Chondrocyte (in vitro differentiated cells): ENCODE measurements at regions not wholly inside any gene's neighbourhood (a gene's known extent, or its start where the extent isn't known, plus 50 kb on each side); places are given as distances from the start of the nearest gene placed in this dataset.
A peak's percentile ranks its signal among the peaks of the same experiment; 100 is the strongest.

Experiments used
- DNase-seq: peaks from one replicate; pipeline ENCODE4 v3.0.0; 2021; ENCODE audit warnings: mixed read lengths, low spot score
- H3K27ac Mint-ChIP-seq: one replicate; pipeline ENCODE4 v1.8.0; 2021; ENCODE audit warnings: mild to moderate bottlenecking, moderate library complexity, mixed read lengths; ENCODE audit not compliant: unreplicated experiment
- H3K27me3 Mint-ChIP-seq: 2 replicates; pipeline ENCODE4 v1.8.0; 2021; ENCODE audit warnings: low read depth, mixed read lengths
- H3K36me3 Mint-ChIP-seq: 2 replicates; pipeline ENCODE4 v1.8.0; 2021; ENCODE audit warnings: low read depth, mixed read lengths
- H3K4me1 Mint-ChIP-seq: 2 replicates; pipeline ENCODE4 v1.8.0; 2021; ENCODE audit warnings: low read depth, mild to moderate bottlenecking, mixed read lengths
- H3K4me3 Mint-ChIP-seq: one replicate; pipeline ENCODE4 v1.8.0; 2021; ENCODE audit warnings: mild to moderate bottlenecking, moderate library complexity, mixed read lengths; ENCODE audit not compliant: unreplicated experiment
- H3K9me3 Mint-ChIP-seq: 2 replicates; pipeline ENCODE4 v1.8.0; 2021; ENCODE audit warnings: low read depth, mixed read lengths
- TF ChIP-seq, protein P1 (sequence below): fragments of 200-600 bp; sonication (generic); IDR thresholded peaks from 2 replicates; pipeline ENCODE4 v1.5.0; 2021; ENCODE audit warnings: antibody characterized with exemption, mild to moderate bottlenecking, moderate library complexity

DNA sequence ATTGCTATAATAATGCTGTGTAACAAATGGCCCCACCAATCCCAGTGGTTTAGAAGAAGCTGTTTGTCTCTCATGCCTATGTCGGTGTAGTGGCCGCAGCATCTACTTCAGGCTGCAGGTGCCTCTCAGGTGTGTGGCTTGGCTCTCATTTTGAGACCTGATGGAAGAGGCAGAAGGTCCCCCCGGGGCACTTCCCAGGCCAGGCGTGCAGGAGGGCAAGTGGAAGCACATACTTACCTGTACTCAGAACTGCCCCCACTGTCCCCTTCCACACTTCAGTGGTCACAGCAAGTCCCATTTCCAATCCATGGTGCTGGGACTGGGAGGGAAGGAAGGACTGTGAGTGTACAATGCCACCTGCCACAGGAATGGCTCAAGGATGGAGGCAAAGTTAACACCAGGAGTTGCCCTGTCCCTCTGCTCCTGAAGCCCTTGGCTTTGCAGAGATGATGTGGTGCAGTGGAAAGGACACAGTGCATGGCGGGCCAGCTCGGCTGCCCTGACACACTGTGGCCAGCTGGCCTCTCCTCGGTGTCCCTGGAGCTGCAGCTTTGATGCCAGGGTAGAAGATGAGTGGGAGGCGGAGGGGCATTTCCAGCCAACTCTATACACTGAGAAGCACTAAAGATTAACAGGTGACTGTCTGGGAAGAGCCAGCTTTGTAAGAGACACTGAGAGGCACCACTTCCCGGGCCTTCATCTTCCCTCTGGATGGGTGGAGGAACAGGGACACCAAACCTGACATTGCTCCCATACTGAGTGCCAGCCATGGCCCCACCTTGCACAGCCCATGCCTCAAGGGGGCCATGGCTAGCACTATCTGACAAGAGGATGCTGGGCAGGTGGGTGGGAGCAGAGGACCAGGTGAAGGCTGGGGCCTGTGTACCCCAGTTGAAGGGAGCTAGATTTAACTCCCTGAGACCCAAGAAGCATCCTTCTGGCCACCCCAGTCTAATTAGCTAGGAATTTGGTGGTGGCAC, 105.9 kb downstream of the METRNL start:
- H3K4me1 Mint-ChIP-seq: peaks cover 34% of the 10 kb centered on the region
- no peak overlapping the region for H3K4me3 Mint-ChIP-seq
- H3K27ac Mint-ChIP-seq: no peak overlapping the region
- peak; percentile 39 for DNase-seq
- H3K27me3 Mint-ChIP-seq: no peaks in the 10 kb centered on the region
- peaks cover 3% of the 10 kb centered on the region for H3K36me3 Mint-ChIP-seq
- peaks cover 8% of the 10 kb centered on the region for H3K9me3 Mint-ChIP-seq
- TF ChIP-seq, protein P1, sequence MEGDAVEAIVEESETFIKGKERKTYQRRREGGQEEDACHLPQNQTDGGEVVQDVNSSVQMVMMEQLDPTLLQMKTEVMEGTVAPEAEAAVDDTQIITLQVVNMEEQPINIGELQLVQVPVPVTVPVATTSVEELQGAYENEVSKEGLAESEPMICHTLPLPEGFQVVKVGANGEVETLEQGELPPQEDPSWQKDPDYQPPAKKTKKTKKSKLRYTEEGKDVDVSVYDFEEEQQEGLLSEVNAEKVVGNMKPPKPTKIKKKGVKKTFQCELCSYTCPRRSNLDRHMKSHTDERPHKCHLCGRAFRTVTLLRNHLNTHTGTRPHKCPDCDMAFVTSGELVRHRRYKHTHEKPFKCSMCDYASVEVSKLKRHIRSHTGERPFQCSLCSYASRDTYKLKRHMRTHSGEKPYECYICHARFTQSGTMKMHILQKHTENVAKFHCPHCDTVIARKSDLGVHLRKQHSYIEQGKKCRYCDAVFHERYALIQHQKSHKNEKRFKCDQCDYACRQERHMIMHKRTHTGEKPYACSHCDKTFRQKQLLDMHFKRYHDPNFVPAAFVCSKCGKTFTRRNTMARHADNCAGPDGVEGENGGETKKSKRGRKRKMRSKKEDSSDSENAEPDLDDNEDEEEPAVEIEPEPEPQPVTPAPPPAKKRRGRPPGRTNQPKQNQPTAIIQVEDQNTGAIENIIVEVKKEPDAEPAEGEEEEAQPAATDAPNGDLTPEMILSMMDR: no peak

DNA sequence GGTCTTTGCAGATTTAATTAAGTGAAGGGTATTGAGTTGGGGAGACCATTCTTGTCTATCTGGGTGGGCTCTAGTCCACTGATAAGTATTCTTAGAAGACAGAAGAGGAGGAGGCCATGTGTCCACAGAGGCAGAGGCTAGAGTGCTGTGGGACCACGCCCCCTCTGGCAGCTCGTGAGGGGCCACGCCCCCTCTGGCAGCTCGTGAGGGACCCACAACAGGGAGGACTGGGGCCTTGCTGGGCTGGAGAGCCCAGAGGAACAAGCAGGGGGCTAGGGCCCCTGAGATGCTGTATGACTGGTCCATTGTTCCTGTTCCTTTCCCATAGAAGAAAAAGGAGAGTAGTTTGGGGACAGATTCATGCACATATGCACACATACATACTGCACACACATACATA, 106.8 kb downstream of the METRNL start:
- Mint-ChIP-seq H3K9me3 (peaks cover 8% of the 10 kb centered on the region), H3K4me3 (no peak overlapping the region), H3K27ac (no peak overlapping the region), H3K27me3 (no peaks in the 10 kb centered on the region), H3K4me1 (peaks cover 43% of the 10 kb centered on the region), H3K36me3 (peaks cover 3% of the 10 kb centered on the region)
- TF ChIP-seq, protein P1: no peak
- peak; percentile 42 for DNase-seq

DNA sequence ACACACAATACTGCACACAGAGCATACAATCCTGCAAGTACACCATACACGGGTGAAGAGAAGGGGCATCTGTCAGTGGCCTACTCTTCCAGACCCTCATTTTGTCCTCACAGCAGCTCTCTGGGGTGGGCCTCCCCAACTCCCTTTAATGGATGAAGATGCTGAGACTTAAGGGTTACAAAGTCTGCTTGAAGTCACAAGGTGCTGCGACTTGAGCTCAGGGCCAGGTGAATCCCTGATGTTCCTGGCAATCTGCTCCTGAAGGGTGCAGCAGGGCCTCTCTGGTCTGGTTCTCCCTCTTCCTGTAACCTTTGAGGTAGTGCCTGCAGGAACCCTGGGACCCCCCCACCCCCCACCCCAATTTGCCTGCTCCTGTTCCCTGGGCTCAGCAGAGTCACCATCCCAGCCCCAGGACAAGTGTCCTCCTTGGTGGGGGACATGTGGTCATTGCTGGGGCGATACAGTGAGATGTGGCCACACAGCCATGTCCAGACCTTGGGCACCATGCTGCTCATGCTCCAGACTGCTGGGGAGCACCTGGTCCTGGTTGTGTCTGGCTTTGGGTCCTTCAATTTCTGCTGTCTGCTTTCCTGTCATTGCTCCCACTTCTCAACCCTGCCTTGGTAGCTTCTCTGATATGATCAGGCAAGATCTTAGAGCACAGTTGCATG, 107.5 kb downstream of the METRNL start:
- no peak overlapping the region for H3K27ac Mint-ChIP-seq
- H3K4me1 Mint-ChIP-seq: peaks cover 49% of the 10 kb centered on the region
- peaks cover 8% of the 10 kb centered on the region for H3K9me3 Mint-ChIP-seq
- H3K27me3 Mint-ChIP-seq: no peaks in the 10 kb centered on the region
- H3K4me3 Mint-ChIP-seq: no peak overlapping the region
- peaks cover 3% of the 10 kb centered on the region for H3K36me3 Mint-ChIP-seq
- TF ChIP-seq, protein P1: no peak
- peak; percentile 46 for DNase-seq

DNA sequence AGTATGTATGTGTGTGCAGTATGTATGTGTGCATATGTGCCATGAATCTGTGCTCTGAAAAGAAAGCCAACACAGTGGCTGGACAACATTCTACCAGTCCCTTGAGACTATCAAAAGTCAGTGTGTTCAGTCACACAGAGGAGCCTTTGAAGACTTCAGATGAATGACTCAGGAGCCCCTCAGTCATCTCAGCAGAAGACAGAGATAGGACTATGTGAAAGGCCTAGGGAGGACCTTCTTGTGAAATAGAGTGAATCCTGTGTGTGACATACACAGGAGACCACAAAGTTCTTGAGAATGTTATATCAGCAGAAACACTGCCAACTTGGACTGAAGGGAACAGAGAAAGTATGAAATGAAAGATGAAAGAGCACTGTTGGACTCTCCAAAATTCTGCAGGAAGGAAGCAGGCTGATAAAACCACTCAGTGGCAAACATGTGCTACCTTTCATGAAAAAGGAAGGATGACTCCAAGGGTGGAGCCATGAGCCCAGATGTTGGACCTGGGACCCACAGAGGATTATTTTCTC, 108.4 kb downstream of the METRNL start:
- no peak overlapping the region for H3K27ac Mint-ChIP-seq
- peaks cover 8% of the 10 kb centered on the region for H3K9me3 Mint-ChIP-seq
- peaks cover 3% of the 10 kb centered on the region for H3K36me3 Mint-ChIP-seq
- TF ChIP-seq, protein P1: no peak
- no peak overlapping the region for H3K4me3 Mint-ChIP-seq
- no peaks in the 10 kb centered on the region for H3K27me3 Mint-ChIP-seq
- peaks cover 52% of the 10 kb centered on the region for H3K4me1 Mint-ChIP-seq
- DNase-seq: no peak
